Spleen (tissue), 7 donors: ENCODE measurements at regions not wholly inside any gene's neighbourhood (a gene's known extent, or its start where the extent isn't known, plus 50 kb on each side); places are given as distances from the start of the nearest gene placed in this dataset.

Source experiments
- POLR2AphosphoS5 ChIP-seq, 3 donors: sonication (generic); formaldehyde crosslinking; IDR thresholded peaks; one replicate each; pipeline ENCODE4 v1.5.1; 2017; ENCODE audit warnings: antibody characterized with exemption in 3 of 3
- TF ChIP-seq, protein P1 (sequence below), 11 experiments: fragments of 200-600 bp in 7 of 11; fragments of 450-650 bp in 4 of 11; sonication (generic) in 4 of 11; IDR thresholded peaks in 8 of 11; conservative IDR thresholded peaks in 3 of 11; 1 replicate in 7 of 11; 2 replicates in 4 of 11; pipeline versions ENCODE4 v1.4.0 to v1.8.0; 2016 to 2021; ENCODE audit warnings: antibody characterized with exemption in 11 of 11, inconsistent platforms in 4 of 11, mild to moderate bottlenecking in 1 of 11
- donor health status: DM: no; HTN: no; CAD: no; lungs with moderate emphysema.
- donor health status: DM: no; HTN: no; CAD: no.
- donor health status: DM: no; HTN: no; CAD: no.

DNA sequence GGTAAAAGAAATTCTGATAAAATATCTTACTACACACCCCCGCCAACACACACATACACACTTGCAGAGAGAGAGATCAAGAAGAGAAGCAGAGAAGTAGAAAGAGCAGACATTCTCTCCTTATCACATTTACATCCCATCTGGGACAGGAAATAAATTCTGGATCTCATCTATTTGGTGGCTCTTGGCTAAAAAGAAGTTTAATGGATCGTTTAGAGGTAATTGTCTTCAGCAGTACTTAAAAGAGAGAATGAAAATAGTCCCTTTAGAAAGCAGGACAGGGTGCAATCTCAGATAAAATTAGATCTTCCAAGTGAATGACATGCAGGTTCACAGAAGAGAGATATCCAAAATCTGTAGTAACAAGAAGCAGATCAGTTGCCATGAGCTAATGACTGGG is 1392.5 kb downstream of the RAPGEF2 start:
- TF ChIP-seq, protein P1, sequence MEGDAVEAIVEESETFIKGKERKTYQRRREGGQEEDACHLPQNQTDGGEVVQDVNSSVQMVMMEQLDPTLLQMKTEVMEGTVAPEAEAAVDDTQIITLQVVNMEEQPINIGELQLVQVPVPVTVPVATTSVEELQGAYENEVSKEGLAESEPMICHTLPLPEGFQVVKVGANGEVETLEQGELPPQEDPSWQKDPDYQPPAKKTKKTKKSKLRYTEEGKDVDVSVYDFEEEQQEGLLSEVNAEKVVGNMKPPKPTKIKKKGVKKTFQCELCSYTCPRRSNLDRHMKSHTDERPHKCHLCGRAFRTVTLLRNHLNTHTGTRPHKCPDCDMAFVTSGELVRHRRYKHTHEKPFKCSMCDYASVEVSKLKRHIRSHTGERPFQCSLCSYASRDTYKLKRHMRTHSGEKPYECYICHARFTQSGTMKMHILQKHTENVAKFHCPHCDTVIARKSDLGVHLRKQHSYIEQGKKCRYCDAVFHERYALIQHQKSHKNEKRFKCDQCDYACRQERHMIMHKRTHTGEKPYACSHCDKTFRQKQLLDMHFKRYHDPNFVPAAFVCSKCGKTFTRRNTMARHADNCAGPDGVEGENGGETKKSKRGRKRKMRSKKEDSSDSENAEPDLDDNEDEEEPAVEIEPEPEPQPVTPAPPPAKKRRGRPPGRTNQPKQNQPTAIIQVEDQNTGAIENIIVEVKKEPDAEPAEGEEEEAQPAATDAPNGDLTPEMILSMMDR (IDR thresholded peaks at IDR 0.05 in 8 of 11, conservative IDR thresholded peaks at IDR 0.05 in 3 of 11) = no peak
- no peak for TF ChIP-seq POLR2AphosphoS5 (IDR thresholded peaks at IDR 0.05)
